ENCODE measurements at regions not wholly inside any gene's neighbourhood (a gene's known extent, or its start where the extent isn't known, plus 50 kb on each side); places are given as distances from the start of the nearest gene placed in this dataset.

DNA sequence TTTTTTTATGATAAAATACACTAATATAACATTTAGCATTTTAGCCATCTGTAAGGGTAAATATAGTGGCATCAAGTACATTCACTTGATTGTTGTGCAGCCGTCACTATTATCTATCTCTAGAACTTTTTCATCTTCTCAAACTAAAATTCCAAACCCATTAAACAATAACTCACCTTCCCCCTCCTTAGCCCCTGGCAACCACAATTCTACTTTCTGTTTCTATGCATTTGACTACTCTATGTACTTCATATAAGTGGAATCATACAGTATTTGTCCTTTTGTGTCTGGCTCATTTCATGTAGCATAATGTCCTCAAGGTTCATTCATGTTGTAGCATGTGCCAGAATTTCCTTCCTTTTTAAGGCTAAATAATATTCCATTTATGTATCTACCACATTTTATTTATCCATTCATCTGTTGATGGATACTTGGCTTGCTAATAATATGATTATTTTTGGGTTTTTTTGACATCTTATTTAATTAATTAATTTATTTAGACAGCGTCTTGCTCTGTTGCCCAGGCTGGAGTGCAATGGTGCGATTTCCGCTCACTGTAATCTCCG, 69.6 kb upstream of the MACF1 start:
- Mint-ChIP-seq H3K4me1 (peaks cover 33% of the 10 kb centered on the region), H3K27me3 (ENCODE audit: low read depth) (no peaks in the 10 kb centered on the region), H3K27ac (ENCODE audit: unreplicated experiment) (no peak overlapping the region)

DNA sequence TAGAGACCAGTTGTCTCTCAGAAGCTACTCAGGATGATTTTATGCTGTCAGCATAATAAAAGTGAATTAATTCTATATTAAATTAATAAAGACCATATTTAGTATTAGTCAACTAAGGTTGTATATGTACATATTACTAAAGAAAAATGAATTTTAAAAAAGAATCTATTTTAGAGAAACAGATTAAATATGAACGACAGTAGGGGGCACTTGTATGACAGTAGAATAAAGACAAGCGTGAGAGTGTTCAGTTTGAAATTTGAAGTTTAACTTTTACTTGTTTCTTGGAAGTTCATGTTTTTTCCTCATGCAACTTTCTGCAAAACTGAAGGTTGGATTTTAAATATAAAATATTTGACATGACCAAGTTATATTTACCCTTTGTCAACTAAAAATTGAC, 67.9 kb upstream of the MACF1 start:
- Mint-ChIP-seq H3K36me3 (ENCODE audit: low read depth) (peaks cover 2% of the 10 kb centered on the region), H3K4me3 (no peak overlapping the region), H3K27me3 (ENCODE audit: low read depth) (no peaks in the 10 kb centered on the region), H3K9me3 (no peaks in the 10 kb centered on the region), H3K27ac (ENCODE audit: unreplicated experiment) (no peak overlapping the region), H3K4me1 (peaks cover 28% of the 10 kb centered on the region)
- no peak for DNase-seq (ENCODE audit: low read depth, low spot score)
- TF ChIP-seq, protein P1, sequence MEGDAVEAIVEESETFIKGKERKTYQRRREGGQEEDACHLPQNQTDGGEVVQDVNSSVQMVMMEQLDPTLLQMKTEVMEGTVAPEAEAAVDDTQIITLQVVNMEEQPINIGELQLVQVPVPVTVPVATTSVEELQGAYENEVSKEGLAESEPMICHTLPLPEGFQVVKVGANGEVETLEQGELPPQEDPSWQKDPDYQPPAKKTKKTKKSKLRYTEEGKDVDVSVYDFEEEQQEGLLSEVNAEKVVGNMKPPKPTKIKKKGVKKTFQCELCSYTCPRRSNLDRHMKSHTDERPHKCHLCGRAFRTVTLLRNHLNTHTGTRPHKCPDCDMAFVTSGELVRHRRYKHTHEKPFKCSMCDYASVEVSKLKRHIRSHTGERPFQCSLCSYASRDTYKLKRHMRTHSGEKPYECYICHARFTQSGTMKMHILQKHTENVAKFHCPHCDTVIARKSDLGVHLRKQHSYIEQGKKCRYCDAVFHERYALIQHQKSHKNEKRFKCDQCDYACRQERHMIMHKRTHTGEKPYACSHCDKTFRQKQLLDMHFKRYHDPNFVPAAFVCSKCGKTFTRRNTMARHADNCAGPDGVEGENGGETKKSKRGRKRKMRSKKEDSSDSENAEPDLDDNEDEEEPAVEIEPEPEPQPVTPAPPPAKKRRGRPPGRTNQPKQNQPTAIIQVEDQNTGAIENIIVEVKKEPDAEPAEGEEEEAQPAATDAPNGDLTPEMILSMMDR (conservative IDR thresholded peaks at IDR 0.05) = peak; percentile 7

More for the DNA sequence above, 69.6 kb upstream of the MACF1 start:
- Mint-ChIP-seq H3K36me3 (ENCODE audit: low read depth) (peaks cover 2% of the 10 kb centered on the region), H3K4me3 (no peak overlapping the region), H3K9me3 (no peaks in the 10 kb centered on the region)
- TF ChIP-seq, protein P1 (conservative IDR thresholded peaks at IDR 0.05) = no peak
- no peak for DNase-seq (ENCODE audit: low read depth, low spot score)

GRCh38 chr1:39139723-39140360, 64.7 kb upstream of the MACF1 start:
- H3K36me3 Mint-ChIP-seq (ENCODE audit: low read depth) = peaks cover 1% of the 10 kb centered on the region
- no peak for DNase-seq (ENCODE audit: low read depth, low spot score)
- TF ChIP-seq, protein P1 (conservative IDR thresholded peaks at IDR 0.05) = no peak
- no peaks in the 10 kb centered on the region for H3K27me3 Mint-ChIP-seq (ENCODE audit: low read depth)
- no peaks in the 10 kb centered on the region for H3K9me3 Mint-ChIP-seq
- H3K4me1 Mint-ChIP-seq = peaks cover 28% of the 10 kb centered on the region
- no peak overlapping the region for H3K27ac Mint-ChIP-seq (ENCODE audit: unreplicated experiment)
- no peak overlapping the region for H3K4me3 Mint-ChIP-seq

GRCh38 chr1:39141925-39142324, 62.6 kb upstream of the MACF1 start:
- Mint-ChIP-seq H3K4me1 (peaks cover 38% of the 10 kb centered on the region), H3K36me3 (ENCODE audit: low read depth) (no peaks in the 10 kb centered on the region), H3K4me3 (no peak overlapping the region), H3K27me3 (ENCODE audit: low read depth) (no peaks in the 10 kb centered on the region), H3K9me3 (no peaks in the 10 kb centered on the region), H3K27ac (ENCODE audit: unreplicated experiment) (no peak overlapping the region)
- TF ChIP-seq, protein P1 (conservative IDR thresholded peaks at IDR 0.05) = no peak
- no peak for DNase-seq (ENCODE audit: low read depth, low spot score)

DNA sequence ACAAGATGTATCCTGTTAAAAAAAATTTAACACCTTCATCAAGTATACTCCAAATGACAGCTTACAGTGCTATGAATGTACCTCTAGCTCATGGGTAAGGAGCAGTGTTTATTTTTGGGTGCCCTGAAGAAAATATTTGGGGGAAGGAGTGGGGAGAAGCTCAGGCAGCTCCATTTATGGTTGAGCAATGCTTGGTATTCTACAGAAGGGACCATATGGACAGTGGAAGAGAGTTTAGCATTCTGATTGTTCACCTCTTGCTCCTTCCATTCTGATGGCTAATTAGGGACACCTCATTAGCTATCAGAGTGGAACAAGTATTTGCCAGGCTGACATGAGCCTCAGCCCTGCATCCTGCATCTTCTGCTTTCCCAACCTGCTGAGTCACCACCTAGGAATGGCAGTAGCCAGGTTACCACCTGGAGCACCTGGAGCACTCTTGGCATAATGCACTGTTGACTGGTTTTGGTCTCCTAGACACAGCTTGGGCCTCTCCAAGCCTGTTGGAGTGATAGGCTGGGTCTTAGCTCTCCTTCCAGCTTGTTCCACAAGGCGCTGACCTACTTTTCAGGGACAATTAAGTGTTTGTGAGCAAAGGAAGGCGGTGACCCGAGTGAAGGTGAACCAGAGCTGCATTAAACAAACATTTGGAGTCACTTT, 62.0 kb upstream of the MACF1 start:
- H3K36me3 Mint-ChIP-seq (ENCODE audit: low read depth) = no peaks in the 10 kb centered on the region
- TF ChIP-seq, protein P1 (conservative IDR thresholded peaks at IDR 0.05) = no peak
- no peak for DNase-seq (ENCODE audit: low read depth, low spot score)
- no peaks in the 10 kb centered on the region for H3K27me3 Mint-ChIP-seq (ENCODE audit: low read depth)
- no peaks in the 10 kb centered on the region for H3K9me3 Mint-ChIP-seq
- peaks cover 38% of the 10 kb centered on the region for H3K4me1 Mint-ChIP-seq
- no peak overlapping the region for H3K4me3 Mint-ChIP-seq
- no peak overlapping the region for H3K27ac Mint-ChIP-seq (ENCODE audit: unreplicated experiment)
